ENCODE measurements at regions not wholly inside any gene's neighbourhood (a gene's known extent, or its start where the extent isn't known, plus 50 kb on each side); places are given as distances from the start of the nearest gene placed in this dataset.

DNA sequence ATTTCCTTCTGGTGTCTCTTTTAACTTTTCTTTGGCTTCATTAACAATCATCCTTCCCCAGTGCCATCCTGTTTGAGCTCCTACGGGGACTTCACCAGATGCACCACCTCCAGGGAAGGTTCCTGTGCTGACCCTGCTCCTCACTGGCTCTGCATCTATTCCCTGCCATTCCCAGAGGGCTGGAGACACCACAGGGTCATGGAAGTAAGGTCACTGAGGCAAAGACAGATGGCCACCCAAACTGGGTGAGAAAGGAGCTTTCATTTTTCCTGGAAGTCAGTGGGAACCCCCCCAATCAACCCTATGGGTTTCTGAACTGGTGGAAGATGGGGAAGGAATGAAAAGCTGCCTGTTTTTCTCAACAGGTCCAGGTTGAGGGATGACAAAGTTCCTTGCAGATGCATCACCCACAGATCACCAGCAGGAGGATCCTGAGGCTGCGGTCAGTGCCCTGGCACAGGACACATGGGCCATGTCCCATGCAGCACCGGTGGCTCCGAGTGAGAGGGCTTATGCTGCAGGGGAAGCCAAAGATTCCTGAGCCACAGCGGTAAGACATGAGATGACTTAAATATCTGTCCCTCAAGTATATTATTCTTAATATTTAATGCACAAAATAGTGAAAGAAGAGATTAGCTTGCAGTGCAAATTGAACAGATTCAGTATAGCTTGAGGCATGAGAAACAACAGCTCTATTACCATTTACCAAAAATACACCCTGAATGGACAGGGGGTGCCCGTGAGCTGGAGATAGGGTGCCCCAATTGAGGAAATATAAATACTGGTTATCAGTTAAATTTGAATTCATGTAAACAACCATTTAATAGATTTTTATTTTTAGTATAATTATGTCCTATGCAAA is 73.0 kb upstream of the VPREB1 start:
- Histone ChIP-seq H3K9me3 (no peaks in the 10 kb centered on the region), H3K27ac (no peak overlapping the region), H3K4me1 (ENCODE audit: control insufficient read depth in 1 of 2, insufficient read depth in 1 of 2, low read depth in 1 of 2, low read length in 1 of 2) (peaks cover 8 to 9% of the 10 kb centered on the region in 2 experiments), H3K4me3 (ENCODE audit: low read depth in 1 of 2, low read length in 1 of 2) (no peak overlapping the region), H3K27me3 (no peaks in the 10 kb centered on the region), H3K36me3 (no peaks in the 10 kb centered on the region)
- TF ChIP-seq, protein P1, sequence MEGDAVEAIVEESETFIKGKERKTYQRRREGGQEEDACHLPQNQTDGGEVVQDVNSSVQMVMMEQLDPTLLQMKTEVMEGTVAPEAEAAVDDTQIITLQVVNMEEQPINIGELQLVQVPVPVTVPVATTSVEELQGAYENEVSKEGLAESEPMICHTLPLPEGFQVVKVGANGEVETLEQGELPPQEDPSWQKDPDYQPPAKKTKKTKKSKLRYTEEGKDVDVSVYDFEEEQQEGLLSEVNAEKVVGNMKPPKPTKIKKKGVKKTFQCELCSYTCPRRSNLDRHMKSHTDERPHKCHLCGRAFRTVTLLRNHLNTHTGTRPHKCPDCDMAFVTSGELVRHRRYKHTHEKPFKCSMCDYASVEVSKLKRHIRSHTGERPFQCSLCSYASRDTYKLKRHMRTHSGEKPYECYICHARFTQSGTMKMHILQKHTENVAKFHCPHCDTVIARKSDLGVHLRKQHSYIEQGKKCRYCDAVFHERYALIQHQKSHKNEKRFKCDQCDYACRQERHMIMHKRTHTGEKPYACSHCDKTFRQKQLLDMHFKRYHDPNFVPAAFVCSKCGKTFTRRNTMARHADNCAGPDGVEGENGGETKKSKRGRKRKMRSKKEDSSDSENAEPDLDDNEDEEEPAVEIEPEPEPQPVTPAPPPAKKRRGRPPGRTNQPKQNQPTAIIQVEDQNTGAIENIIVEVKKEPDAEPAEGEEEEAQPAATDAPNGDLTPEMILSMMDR (IDR thresholded peaks at IDR 0.05), result no peak

DNA sequence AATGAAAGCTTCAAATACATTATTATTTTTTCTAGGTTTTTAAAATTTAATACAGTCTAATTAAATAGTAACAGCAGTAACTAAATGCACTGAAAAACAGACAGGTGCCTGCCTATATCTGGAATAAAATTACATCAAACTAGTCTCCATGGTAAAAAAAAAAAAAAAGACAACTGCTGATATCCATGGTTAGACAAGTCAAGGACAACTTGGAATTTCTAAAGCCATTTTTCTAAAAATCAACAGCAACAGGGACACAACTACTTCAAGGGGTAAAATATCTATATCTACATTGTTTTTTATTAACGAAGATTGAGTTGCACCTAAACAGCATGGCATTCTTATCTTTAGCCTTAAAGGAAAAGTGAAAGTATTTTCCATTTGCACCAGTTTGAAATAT is 74.7 kb upstream of the VPREB1 start:
- Histone ChIP-seq H3K4me3 (ENCODE audit: low read depth in 1 of 2, low read length in 1 of 2) (no peak overlapping the region), H3K4me1 (ENCODE audit: control insufficient read depth in 1 of 2, insufficient read depth in 1 of 2, low read depth in 1 of 2, low read length in 1 of 2) (peaks cover 8 to 9% of the 10 kb centered on the region in 2 experiments), H3K9me3 (no peaks in the 10 kb centered on the region), H3K27me3 (no peaks in the 10 kb centered on the region), H3K27ac (no peak overlapping the region), H3K36me3 (no peaks in the 10 kb centered on the region)
- TF ChIP-seq, protein P1 (IDR thresholded peaks at IDR 0.05), result no peak

DNA sequence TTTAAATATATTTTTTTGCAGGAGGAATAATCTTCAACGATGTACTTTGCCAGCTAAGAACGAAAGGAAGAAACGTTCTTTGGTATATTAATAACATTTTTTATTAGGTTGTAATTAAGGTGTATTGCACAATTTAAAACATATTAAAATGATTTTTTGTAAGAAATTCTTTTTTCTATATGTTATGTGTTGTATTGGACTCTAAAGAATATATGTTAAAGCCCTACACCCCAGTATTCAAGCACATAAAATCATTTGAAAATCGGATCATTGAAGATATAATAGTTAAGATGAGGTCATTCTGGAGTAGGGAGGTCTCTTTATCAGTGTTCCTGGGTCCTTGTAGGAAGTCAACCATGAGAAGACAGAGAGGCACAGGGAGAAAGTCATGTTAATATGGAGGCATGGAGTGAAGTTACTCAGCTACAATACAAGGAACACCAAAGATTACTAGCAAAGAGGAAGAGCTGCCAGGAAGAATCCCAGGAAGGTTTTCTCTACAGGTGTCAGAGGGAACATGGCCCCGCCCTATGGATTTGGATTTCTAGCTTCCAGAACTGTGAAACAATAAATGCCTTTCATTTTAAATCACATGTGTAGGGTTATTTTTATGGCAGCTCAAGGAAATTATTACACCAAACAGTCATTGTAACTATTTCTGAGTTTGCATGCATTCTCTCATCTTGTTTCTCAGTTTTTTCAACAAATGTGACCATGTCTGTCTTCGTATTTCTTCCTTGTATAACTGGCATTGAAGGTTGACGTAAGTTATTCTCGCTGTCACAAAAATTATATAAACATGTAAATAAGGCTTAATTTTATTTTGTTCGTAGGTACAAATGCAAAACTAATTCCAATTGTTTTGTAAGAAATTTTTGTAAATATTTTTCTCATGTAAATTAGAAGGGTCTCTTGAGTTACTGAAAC is 75.4 kb upstream of the VPREB1 start:
- TF ChIP-seq, protein P1 (IDR thresholded peaks at IDR 0.05), result no peak
- Histone ChIP-seq H3K4me3 (ENCODE audit: low read depth in 1 of 2, low read length in 1 of 2) (no peak overlapping the region), H3K27me3 (no peaks in the 10 kb centered on the region), H3K27ac (no peak overlapping the region), H3K9me3 (no peaks in the 10 kb centered on the region), H3K4me1 (ENCODE audit: control insufficient read depth in 1 of 2, insufficient read depth in 1 of 2, low read depth in 1 of 2, low read length in 1 of 2) (peaks cover 8 to 9% of the 10 kb centered on the region in 2 experiments), H3K36me3 (no peaks in the 10 kb centered on the region)

DNA sequence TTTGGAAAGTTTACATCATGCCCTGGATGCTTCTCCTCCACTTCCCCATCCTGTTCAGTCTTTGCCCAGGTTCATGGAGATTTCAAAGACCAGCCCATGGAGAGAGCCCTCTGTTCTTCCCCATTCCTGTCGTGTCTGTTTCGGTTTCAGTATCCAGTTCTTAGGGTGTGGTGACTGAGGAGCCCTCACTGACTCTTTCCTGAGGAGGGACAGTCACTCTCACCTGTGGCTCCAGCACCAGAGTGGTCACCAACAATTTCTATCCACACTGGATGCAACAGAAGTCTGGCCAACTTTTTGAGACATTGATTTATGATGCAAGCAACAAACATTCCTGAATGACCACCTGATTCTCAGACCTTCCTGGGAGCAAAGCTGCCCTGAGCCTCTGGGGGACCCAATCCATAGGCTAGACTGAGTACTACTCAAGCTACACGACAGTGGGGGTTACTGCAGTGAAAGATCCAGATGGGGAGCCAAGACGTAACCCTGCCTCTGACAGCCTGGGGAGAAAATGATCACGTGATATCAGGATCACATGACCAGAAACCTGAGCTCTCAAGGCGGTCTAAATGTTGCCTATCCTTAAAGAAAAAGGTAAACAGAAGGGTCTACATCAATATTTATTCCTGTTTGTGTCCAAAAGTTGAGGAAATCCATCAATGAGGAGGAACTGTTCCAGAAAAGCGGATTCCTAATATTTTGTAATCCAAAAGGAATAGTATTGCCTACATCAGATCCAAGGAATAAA is 76.2 kb upstream of the VPREB1 start:
- H3K27me3 ChIP-seq, result no peaks in the 10 kb centered on the region
- peaks cover 8 to 9% of the 10 kb centered on the region in 2 experiments for H3K4me1 ChIP-seq (ENCODE audit: control insufficient read depth in 1 of 2, insufficient read depth in 1 of 2, low read depth in 1 of 2, low read length in 1 of 2)
- peak overlapping the region in 1 of 2 experiments; percentile 52 for H3K4me3 ChIP-seq (ENCODE audit: low read depth in 1 of 2, low read length in 1 of 2)
- no peaks in the 10 kb centered on the region for H3K9me3 ChIP-seq
- peak overlapping the region; percentile 24 for H3K27ac ChIP-seq
- no peaks in the 10 kb centered on the region for H3K36me3 ChIP-seq
- TF ChIP-seq, protein P1 (IDR thresholded peaks at IDR 0.05), result no peak

DNA sequence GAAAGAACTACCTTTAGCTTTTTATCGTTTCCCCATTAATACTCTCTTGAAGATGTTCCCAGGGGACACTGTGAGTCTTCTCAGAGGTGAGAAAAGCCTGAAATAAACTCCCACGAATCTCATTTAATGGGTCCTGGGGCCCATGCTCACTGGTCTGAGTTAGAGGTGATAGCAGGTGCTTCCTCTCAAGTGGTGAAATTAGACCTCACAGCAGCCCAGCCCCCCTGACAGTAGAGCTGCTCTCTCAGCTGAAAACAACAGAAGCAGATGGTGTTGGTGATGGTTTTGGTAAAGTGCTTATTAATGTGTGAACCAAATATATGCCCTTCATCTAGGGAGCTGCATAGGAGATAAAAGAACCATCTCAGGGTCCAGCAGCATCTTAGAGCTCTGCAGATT is 76.8 kb upstream of the VPREB1 start:
- H3K4me3 ChIP-seq (ENCODE audit: low read depth in 1 of 2, low read length in 1 of 2), result peak overlapping the region in 1 of 2 experiments; percentile 52
- peak overlapping the region; percentile 24 for H3K27ac ChIP-seq
- no peaks in the 10 kb centered on the region for H3K27me3 ChIP-seq
- no peaks in the 10 kb centered on the region for H3K36me3 ChIP-seq
- H3K9me3 ChIP-seq, result no peaks in the 10 kb centered on the region
- H3K4me1 ChIP-seq (ENCODE audit: control insufficient read depth in 1 of 2, insufficient read depth in 1 of 2, low read depth in 1 of 2, low read length in 1 of 2), result peaks cover 8 to 9% of the 10 kb centered on the region in 2 experiments
- TF ChIP-seq, protein P1 (IDR thresholded peaks at IDR 0.05), result no peak

All from neutrophil (primary cell).